H7 (cell line): ENCODE measurements at regions not wholly inside any gene's neighbourhood (a gene's known extent, or its start where the extent isn't known, plus 50 kb on each side); places are given as distances from the start of the nearest gene placed in this dataset.
"Not testable (repeated sequence)": the region's sequence is repeated elsewhere in the genome, so short reads cannot be mapped to it uniquely, and the experiment has no call there.

Experiments
- DNase-seq: peaks from one replicate; pipeline ENCODE4 v3.0.0; 2012
- H3K27me3 ChIP-seq: 2 replicates; pipeline ENCODE4 v1.6.0; 2011; ENCODE audit warnings: mild to moderate bottlenecking, low read length; ENCODE audit not compliant: control insufficient read depth, insufficient read depth
- H3K36me3 ChIP-seq: replicated peaks from 2 replicates; pipeline ENCODE4 v1.5.1; 2011; ENCODE audit warnings: low read length; ENCODE audit not compliant: control insufficient read depth, insufficient read depth
- H3K4me3 ChIP-seq: 2 replicates; pipeline ENCODE4 v1.5.1; 2011; ENCODE audit warnings: low read depth, mild to moderate bottlenecking, control low read depth, low read length, moderate library complexity; ENCODE audit not compliant: insufficient read depth

DNA sequence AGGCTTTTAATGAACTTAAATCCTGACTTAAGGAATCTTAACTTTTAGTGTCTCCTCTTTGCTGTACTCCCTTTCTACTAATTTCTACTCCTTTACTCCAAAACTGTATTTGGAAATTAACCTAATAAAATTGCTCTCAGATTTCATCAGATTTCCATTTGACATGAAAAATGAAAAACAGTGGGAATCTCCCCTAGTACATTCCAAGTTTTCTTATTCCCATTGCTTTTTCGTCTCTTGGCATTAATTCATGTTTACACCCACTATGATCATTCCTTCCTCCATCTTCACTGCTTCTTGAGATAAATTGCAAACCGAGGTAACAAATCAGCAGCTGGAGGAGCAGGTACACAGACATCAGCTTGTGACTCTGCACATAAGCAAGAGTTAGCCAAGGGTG, 208.7 kb downstream of the VGLL3 start:
- no peak for DNase-seq
- Histone ChIP-seq H3K36me3 (no peaks in the 10 kb centered on the region), H3K4me3 (no peak overlapping the region), H3K27me3 (no peaks in the 10 kb centered on the region)

DNA sequence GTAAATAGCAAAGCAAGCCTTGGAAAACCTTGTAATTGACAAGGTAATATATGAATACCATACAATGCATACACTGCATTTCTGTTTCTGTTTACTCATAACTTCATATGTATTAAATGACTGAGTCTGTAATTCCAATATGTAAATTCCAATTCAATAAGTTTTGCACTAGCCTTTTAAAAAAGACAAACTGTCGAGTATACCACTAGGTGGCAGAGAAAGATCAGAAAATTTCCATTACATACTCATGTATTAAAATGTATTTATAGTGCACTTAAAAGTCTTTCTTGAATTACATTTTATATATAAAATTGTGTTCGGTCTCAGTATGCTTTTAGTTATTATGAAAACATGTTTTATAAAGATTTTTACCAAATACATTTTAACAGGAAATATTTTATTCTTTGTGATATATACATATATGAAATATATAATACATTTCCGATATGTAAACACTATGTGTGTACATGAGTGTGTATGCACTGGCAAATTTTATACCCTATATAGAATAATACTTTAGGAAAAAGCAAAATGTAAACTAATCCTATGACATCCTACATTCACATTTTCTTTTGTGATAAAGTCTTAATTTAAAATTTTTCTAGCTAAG, 216.8 kb downstream of the VGLL3 start:
- no peak for DNase-seq
- H3K4me3 ChIP-seq = no peak overlapping the region
- H3K27me3 ChIP-seq = no peaks in the 10 kb centered on the region; the same call in 1 of the 2 replicates
- H3K36me3 ChIP-seq = no peaks in the 10 kb centered on the region

DNA sequence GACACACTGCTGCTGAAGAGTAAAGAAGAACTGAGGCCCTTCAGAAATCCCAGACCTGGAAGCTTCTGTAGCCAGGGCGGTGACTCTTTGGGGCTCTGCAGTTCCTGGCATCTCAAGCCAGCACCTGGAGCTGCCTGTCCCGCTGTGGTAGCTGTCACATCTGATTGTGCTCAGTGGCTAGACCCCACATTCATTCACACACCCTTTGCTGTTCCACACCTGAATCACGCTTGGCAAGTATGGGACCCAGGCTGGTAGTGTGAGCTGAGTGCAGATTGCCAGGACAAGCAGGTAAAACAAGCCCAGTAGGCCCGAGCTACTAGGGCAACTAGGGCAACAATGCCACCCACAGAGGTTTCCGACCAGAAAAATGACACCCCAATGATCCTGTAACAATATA, 218.2 kb downstream of the VGLL3 start:
- Histone ChIP-seq H3K36me3 (no peaks in the 10 kb centered on the region), H3K4me3 (no peak overlapping the region), H3K27me3 (no peaks in the 10 kb centered on the region; the same call in 1 of the 2 replicates)
- no peak for DNase-seq

DNA sequence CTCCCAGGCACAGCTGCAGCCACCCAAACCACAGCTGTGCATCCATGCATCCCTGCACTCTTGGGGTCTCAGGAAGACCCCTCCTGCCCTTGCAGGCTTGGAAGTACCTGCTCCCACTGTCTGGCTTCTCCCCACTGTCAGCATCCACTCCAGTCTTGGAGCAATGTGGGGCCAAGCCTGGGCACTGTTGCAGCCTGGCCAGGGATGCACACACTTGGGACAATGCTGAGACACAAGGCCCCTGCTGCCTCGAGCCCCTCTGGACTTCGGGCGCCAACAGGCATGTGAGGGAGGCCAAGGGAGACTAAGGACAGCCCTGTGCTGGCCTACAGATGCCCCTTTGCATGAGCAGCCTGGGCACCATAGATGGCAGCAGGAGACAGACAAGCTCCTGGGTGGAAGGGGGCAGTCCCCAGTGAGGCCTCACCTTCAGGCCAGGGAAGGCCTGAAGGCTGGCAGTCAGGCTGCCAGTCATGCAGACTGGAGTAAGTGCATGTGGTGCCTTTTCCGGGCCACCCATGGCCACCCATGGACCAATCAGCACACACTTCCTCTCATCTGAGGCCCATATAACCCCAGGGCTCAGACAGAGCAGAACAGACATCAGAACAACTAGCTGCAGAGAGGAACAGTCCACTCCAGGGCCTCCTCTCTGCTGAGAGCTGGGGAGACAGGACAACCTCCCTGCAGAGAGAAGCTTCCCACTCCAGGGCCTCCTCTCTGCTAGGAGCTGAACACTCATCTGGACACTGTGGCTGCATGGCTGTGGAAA, 219.0 kb downstream of the VGLL3 start:
- DNase-seq = no peak
- no peaks in the 10 kb centered on the region; the same call in 1 of the 2 replicates for H3K27me3 ChIP-seq
- H3K4me3 ChIP-seq = no peak overlapping the region
- H3K36me3 ChIP-seq = no peaks in the 10 kb centered on the region

DNA sequence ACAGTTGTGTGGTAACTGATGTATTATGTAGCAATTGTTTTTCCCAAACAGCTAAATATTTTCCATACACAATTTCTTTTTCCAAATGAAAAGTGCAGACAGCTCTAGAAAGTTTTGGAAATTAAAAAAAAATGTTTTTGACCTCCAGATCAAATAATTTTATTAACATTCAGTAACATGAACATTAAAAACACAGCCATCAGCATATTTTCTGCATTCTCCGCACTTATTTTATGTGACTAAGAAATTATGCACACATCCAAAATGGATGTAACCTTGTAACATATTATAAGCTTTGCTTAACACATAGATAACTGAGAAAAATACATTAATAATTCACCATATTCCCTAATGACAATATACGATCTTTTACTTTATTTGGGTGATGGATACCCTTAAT, 224.6 kb downstream of the VGLL3 start:
- Histone ChIP-seq H3K27me3 (no peaks in the 10 kb centered on the region), H3K36me3 (no peaks in the 10 kb centered on the region), H3K4me3 (no peak overlapping the region)
- DNase-seq = no peak

DNA sequence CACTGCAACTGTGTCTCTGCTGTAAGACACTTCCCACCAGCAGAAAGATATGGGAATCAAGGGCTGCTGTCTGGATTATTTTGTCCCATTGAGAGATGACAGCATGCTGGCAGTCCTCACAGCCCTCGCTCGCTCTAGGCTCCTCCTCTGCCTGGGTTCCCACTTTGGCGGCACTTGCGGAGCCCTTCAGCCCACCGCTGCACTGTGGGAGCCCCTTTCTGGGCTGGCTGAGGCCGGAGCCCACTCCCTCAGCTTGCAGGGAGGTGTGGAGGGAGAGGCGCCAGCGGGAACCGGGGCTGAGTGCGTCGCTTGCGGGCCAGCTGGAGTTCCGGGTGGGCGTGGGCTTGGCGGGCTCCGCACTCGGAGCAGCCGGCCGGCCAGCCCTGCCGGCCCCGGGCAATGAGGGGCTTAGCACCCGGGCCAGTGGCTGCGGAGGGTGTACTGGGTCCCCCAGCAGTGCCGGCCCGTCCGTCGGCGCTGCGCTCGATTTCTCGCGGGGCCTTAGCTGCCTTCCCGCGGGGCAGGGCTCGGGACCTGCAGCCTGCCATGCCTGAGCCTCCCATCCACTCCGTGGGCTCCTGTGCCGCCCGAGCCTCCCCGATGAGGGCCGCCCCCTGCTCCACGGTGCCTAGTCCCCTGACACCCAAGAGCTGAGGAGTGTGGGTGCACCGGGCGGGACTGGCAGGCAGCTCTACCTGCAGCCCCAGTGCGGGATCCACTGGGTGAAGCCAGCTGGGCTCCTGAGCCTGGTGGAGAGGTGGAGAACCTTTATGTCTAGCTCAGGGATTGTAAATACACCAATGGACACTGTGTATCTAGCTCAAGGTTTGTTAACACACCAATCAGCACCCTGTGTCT, 233.4 kb downstream of the VGLL3 start:
- not testable (repeated sequence) for H3K36me3 ChIP-seq, H3K27me3 ChIP-seq, H3K4me3 ChIP-seq, DNase-seq

DNA sequence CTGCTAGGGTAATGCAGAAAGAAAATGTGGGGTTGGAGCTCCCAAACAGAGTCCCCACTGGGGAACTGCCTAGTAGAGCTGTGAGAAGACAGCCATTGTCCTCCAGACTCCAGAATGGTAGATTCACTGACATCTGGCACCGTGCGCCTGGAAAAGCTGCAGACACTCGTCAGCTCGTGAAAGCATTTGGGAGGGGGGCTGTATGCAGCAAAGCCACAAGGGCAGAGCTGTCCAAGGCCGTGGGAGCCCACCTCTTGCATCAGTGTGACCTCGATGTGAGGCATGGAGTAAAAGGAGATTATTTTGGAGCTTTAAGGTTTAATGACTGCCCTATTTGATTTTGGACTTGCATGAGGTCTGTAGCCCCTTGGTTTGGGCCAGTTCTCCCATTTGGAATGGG, 242.9 kb downstream of the VGLL3 start:
- no peak for DNase-seq
- Histone ChIP-seq H3K4me3 (no peak overlapping the region), H3K36me3 (no peaks in the 10 kb centered on the region), H3K27me3 (no peaks in the 10 kb centered on the region)

DNA sequence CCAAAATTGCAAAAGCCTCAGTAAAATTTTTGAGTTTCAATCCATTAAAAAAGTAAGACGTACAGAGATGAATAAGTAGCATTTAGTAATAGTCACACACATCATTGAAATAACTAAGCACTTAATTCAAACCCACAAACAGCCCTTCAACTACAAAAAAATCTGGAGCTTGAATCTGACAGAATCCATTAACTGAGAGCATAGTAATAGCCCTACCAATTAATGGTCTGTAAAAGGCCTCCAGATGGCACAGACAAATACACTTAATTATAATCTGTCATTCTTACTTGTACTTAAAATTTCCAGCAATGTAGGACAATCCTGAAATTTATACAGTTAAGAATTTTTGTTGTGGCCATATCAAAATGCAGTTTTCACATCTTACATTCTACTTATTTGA, 246.9 kb downstream of the VGLL3 start:
- Histone ChIP-seq H3K4me3 (no peak overlapping the region), H3K27me3 (no peaks in the 10 kb centered on the region), H3K36me3 (no peaks in the 10 kb centered on the region)
- DNase-seq = no peak

DNA sequence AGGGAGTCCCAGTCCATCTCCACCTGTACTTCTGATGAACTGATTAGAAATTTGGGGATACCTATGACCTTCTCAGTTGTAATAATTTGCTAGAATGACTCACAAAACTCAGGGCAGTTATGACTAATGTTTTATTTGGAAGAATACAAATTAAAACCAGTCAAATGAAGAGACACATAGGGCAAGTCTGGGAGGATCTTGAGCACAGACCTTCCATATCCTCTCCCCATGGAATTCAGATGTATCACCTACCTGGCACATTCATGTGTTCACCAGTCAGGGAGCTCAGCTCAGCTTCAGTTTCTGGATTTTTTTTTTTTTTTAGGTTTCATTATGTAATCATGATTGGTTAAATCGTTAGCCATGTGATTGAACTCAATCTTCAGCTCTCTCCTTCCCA, 247.7 kb downstream of the VGLL3 start:
- H3K36me3 ChIP-seq = no peaks in the 10 kb centered on the region
- no peaks in the 10 kb centered on the region for H3K27me3 ChIP-seq
- no peak for DNase-seq
- H3K4me3 ChIP-seq = no peak overlapping the region

DNA sequence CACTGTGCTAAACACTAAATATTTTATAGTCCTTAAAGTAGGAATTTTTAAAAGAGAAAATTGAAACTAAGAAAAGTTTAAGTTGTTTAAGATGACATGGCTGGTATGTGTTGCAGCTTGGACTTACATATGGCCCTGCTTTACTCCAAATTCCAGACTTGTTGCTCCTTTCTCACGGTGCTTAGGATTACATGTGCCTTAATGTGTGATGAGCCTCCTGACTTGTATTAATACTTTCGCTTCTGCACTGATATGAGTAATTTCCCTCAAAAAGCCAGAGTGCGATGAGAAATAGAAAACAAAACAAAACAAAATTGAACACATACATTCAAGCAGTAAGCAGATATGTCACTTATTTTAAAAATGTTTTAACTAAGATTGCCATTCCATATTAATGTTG, 250.2 kb downstream of the VGLL3 start:
- Histone ChIP-seq H3K36me3 (no peaks in the 10 kb centered on the region), H3K4me3 (no peak overlapping the region), H3K27me3 (no peaks in the 10 kb centered on the region)
- no peak for DNase-seq

DNA sequence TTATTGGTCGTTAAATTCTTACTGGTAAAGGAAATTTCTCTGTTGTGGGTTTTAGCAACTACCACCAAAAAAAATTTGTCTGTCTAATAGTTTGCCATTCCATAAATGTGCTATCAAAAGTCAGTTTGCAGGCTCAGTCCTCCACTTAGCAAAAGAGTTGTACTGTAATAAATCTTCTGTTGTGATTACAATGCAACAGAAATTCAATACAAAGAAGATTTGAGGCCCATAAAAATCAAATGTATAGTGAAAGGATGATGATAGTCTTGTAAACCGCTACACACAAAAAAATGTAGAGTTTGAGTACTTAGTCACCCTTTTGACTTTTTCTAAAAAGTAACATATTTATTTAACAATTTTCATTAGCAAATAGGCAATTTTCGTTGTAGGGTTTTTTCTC, 251.7 kb downstream of the VGLL3 start:
- Histone ChIP-seq H3K4me3 (no peak overlapping the region), H3K27me3 (no peaks in the 10 kb centered on the region), H3K36me3 (no peaks in the 10 kb centered on the region)
- DNase-seq = no peak

DNA sequence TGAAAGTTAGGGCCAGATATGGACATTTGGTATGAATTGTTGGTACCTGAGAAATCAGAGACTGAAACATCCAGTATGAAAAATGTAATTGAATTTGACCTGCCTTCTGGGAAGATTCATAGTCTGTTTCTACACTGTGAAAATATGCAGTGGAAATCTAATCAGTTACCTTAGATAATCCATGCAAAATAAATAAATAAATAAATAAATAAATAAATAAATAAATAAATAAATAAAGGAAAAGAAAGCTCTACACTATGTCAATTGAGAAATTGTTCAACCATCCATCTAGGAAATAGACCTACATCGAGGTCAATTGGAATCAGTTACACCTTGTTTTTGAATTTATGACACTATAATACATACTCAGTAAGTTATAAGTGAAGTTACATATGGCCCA, 252.3 kb downstream of the VGLL3 start:
- no peak for DNase-seq
- Histone ChIP-seq H3K4me3 (no peak overlapping the region), H3K27me3 (no peaks in the 10 kb centered on the region), H3K36me3 (no peaks in the 10 kb centered on the region)

DNA sequence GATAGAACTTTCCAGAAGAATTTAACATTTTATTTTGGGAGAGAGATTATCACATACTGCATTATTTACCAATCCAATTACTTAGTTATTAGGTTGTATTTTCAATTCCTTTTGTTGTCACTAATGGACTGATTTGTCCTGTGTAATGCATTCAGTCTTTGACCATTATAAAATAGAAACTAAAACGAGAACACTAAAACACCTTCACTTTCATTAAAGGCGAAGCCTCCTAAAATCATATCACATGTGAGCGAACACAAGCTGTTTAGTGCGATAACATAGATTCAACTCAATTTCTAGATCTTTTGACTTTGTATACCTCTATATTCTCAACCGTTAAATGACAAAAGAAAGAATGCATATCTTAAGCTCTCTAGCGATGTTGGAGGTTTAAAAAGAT, 253.4 kb downstream of the VGLL3 start:
- Histone ChIP-seq H3K4me3 (no peak overlapping the region), H3K36me3 (no peaks in the 10 kb centered on the region), H3K27me3 (no peaks in the 10 kb centered on the region)
- DNase-seq = no peak

DNA sequence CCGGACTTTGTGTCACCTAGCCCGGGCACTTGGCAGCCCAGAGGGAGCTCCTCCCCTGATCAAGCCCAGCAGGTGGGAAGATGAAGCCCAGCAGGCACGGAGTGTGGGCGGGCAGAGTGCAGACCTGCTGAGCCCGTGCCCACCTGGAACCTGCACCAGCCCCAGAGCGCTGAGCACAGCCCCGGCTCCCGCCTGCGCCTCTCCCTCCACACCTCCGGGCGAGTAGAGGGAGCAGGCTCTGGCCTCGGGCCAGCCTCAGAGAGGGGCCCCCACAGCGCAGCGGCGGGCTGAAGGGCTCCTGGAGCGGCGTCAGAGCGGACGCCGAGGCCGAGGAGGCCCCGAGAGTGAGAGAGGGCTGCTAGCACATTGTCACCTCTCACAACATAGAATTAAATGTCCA, 257.7 kb downstream of the VGLL3 start:
- Histone ChIP-seq H3K27me3 (no peaks in the 10 kb centered on the region), H3K36me3 (no peaks in the 10 kb centered on the region), H3K4me3 (no peak overlapping the region)
- no peak for DNase-seq

DNA sequence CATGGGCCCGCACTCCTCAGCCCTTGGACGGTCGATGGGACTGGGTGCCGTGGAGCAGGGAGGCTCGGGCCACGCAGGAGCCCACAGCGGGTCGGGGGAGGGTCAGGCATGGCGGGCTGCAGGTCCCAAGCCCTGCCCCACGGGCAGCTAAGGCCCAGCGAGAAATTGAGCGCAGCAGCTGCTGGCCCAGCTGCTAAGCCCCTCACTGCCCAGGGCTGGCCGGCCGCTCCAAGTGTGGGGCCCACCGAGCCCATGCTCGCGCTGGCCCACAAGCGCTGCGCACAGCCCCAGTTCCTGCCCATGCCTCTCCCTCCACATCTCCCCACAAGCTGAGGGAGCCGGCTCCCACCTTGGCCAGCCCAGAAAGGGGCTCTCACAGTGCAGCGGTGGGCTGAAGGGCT, 259.4 kb downstream of the VGLL3 start:
- no peaks in the 10 kb centered on the region for H3K36me3 ChIP-seq
- no peak for DNase-seq
- no peaks in the 10 kb centered on the region for H3K27me3 ChIP-seq
- H3K4me3 ChIP-seq = no peak overlapping the region
